Fibroblast of lung (primary cell): ENCODE measurements at regions not wholly inside any gene's neighbourhood (a gene's known extent, or its start where the extent isn't known, plus 50 kb on each side); places are given as distances from the start of the nearest gene placed in this dataset.

ENCODE experiments used
- CTCF ChIP-seq, 2 donors: IDR thresholded peaks in 1 of 2; conservative IDR thresholded peaks in 1 of 2; 1 replicate in 1 of 2; 2 replicates in 1 of 2; pipeline ENCODE4 v1.5.1; 2011 to 2012; ENCODE audit warnings: low read length in 2 of 2, control low read depth in 1 of 2, inconsistent platforms in 1 of 2, low read depth in 1 of 2, mild to moderate bottlenecking in 1 of 2
- EZH2 ChIP-seq: IDR thresholded peaks from 2 replicates; pipeline ENCODE4 v1.5.1; 2012; ENCODE audit warnings: low read length, control low read depth, mild to moderate bottlenecking; ENCODE audit errors: missing control alignments

- TF ChIP-seq CTCF (conservative IDR thresholded peaks at IDR 0.05 in 1 of 2, IDR thresholded peaks at IDR 0.05 in 1 of 2; ENCODE audit: low read depth in 1 of 2, low read length in 2 of 2) (no peak), EZH2 (no peak)
Observed at GRCh38 chrX:122434942-122435341, 749.1 kb upstream of the GRIA3 start.
